ENCODE measurements at regions not wholly inside any gene's neighbourhood (a gene's known extent, or its start where the extent isn't known, plus 50 kb on each side); places are given as distances from the start of the nearest gene placed in this dataset.

DNA sequence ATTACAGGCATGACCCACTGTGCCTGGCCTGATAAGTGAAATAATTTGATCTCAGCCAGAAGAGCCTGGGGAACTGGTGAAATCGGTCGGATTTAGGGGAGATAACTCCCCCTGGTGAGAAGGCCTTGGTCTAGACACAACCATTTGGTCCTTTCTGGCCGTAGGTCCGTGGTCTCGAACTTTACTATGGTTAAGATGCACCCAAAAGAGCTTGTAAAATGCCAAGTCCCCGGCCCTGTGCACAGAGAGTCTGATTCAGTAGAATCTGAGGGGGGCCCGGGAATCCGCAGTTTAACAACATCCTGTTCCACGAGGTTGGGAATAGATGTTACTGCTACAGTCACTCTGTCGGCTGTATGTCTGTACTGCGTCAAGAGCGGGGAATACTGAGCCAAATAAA lies 140.7 kb downstream of the C9orf50 start:
- TF ChIP-seq POLR2AphosphoS5 (IDR thresholded peaks at IDR 0.05) (no peak), EP300 (IDR thresholded peaks at IDR 0.05) (no peak)
- TF ChIP-seq, protein P1, sequence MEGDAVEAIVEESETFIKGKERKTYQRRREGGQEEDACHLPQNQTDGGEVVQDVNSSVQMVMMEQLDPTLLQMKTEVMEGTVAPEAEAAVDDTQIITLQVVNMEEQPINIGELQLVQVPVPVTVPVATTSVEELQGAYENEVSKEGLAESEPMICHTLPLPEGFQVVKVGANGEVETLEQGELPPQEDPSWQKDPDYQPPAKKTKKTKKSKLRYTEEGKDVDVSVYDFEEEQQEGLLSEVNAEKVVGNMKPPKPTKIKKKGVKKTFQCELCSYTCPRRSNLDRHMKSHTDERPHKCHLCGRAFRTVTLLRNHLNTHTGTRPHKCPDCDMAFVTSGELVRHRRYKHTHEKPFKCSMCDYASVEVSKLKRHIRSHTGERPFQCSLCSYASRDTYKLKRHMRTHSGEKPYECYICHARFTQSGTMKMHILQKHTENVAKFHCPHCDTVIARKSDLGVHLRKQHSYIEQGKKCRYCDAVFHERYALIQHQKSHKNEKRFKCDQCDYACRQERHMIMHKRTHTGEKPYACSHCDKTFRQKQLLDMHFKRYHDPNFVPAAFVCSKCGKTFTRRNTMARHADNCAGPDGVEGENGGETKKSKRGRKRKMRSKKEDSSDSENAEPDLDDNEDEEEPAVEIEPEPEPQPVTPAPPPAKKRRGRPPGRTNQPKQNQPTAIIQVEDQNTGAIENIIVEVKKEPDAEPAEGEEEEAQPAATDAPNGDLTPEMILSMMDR (IDR thresholded peaks at IDR 0.05), result peak in 1 of 7 experiments; percentile 12
- peak in 1 of 2 donors; percentile 52 for DNase-seq
- H3K36me3 ChIP-seq, result no peaks in the 10 kb centered on the region
- peaks cover 60 to 68% (median 63%) of the 10 kb centered on the region in 4 donors for H3K4me1 ChIP-seq
- peak overlapping the region; percentile 97 to 100 (median 100) for H3K27ac ChIP-seq
- H3K4me3 ChIP-seq, result no peak overlapping the region
- intact Hi-C loops (cut with DNase I; ENCODE audit: low total_unique reads), result no loop called here
- 52 to 64% (median 59%) methylated on average over 12 of the region's 12 CpGs for WGBS, 5 donors
- H3K27me3 ChIP-seq, result no peaks in the 10 kb centered on the region
- peaks cover 0 to 1% (median 0%) of the 10 kb centered on the region in 4 donors for H3K9me3 ChIP-seq

DNA sequence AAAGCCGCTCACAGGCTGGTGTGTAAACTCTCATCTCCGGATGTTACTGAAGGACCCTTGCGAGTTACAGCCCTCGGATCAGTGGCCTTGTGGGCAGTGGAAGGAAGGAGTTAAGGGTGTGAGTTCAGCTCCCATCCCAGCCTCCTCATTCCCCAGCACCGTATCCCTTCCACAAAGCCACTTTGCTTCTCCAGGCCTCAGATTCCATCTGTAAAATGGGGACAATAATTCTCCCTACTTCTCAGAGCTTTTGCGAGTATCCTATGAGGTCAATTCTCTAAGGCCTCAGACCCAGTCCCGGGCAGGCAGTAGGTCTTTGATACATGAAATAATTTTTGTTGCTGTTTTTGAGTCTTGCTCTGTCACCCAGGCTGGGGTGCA lies 141.3 kb downstream of the C9orf50 start:
- intact Hi-C loops (cut with DNase I; ENCODE audit: low total_unique reads), result no loop called here
- WGBS, 5 donors, result 49 to 65% (median 57%) methylated on average over 7 of the region's 7 CpGs
- peak overlapping the region; percentile 97 to 100 (median 100) for H3K27ac ChIP-seq
- TF ChIP-seq, protein P1 (IDR thresholded peaks at IDR 0.05), result no peak
- no peak for TF ChIP-seq POLR2AphosphoS5 (IDR thresholded peaks at IDR 0.05)
- TF ChIP-seq POLR2A (IDR thresholded peaks at IDR 0.05), result no peak
- TF ChIP-seq EP300 (IDR thresholded peaks at IDR 0.05), result no peak
- DNase-seq, result no peak
- H3K4me3 ChIP-seq, result no peak overlapping the region
- peaks cover 55 to 62% (median 57%) of the 10 kb centered on the region in 4 donors for H3K4me1 ChIP-seq
- no peaks in the 10 kb centered on the region for H3K36me3 ChIP-seq
- H3K9me3 ChIP-seq, result peaks cover 0 to 7% (median 0%) of the 10 kb centered on the region in 4 donors
- no peaks in the 10 kb centered on the region for H3K27me3 ChIP-seq

DNA sequence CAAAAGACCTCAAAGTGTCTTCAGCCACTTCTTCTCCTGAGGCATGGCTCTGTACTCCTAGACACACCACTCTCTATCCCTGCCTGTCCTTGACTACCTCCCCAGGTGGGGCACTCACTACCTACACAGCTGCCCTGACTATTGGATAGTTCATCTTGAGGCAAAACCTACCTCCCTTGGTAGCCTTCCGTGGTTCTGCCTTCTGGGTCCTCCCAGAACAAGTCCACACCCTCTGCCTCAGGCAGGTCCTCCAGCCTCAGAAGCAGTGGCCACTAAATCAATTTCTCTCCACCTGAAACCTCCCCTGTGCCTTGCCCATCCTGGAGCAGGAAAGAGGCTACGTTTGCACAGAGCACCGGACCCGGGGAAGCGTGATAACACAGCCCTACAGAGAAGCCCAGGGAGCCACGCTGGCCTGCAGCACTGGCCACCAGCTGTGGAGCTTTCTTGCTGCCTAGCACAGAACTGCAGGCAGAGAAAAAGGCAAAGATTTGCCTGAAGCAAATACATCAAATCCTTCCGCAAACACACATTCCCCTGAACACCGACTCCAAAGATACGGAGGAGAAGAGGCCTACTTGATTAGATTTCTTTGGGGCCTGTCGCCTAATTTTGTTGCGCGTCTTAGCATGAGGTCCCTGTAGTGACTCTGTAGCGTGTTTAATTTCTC lies 141.8 kb downstream of the C9orf50 start:
- H3K36me3 ChIP-seq, result no peaks in the 10 kb centered on the region
- peaks cover 0 to 8% (median 0%) of the 10 kb centered on the region in 4 donors for H3K9me3 ChIP-seq
- intact Hi-C loops (cut with DNase I; ENCODE audit: low total_unique reads), result no loop called here
- peaks cover 50 to 62% (median 52%) of the 10 kb centered on the region in 4 donors for H3K4me1 ChIP-seq
- TF ChIP-seq POLR2AphosphoS5 (IDR thresholded peaks at IDR 0.05), result peak in 1 of 3 donors; percentile 20
- TF ChIP-seq, protein P1 (IDR thresholded peaks at IDR 0.05), result no peak
- TF ChIP-seq EP300 (IDR thresholded peaks at IDR 0.05), result no peak
- DNase-seq, result peak; percentile 66 to 75
- no peak overlapping the region for H3K4me3 ChIP-seq
- WGBS, 5 donors, result 26 to 63% (median 45%) methylated on average over 13 of the region's 13 CpGs
- H3K27me3 ChIP-seq, result no peaks in the 10 kb centered on the region
- H3K27ac ChIP-seq, result peak overlapping the region; percentile 97 to 100 (median 100)

DNA sequence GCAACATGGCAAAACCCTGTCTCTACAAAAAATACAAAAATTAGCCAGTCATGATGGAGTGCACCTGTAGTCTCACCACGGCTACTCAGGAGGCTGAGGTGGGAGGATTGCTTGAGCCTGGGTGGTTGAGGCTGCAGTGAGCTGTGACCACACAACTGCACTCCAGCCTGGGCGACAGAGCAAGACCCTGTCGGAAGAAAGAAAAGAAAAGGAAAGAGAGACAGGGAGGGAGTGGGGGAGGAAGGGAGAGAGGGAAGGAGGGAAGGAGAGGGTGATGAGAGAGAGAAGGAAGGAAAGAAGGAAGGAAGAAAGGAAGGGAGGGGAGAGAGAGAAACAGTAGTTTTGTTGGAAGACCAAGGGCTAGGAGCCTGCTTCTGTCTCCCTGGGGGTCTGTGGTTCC lies 142.4 kb downstream of the C9orf50 start:
- Histone ChIP-seq H3K4me1 (peaks cover 45 to 62% (median 51%) of the 10 kb centered on the region in 4 donors), H3K27ac (peak overlapping the region; percentile 97 to 100 (median 100)), H3K9me3 (peaks cover 0 to 8% (median 0%) of the 10 kb centered on the region in 4 donors), H3K4me3 (no peak overlapping the region), H3K27me3 (no peaks in the 10 kb centered on the region), H3K36me3 (no peaks in the 10 kb centered on the region)
- 83 to 91% (median 89%) methylated on average over 3 of the region's 3 CpGs for WGBS, 5 donors
- no peak for DNase-seq
- intact Hi-C loops (cut with DNase I; ENCODE audit: low total_unique reads), result no loop called here
- TF ChIP-seq, protein P1 (IDR thresholded peaks at IDR 0.05), result no peak
- TF ChIP-seq POLR2A (IDR thresholded peaks at IDR 0.05) (no peak), POLR2AphosphoS5 (IDR thresholded peaks at IDR 0.05) (no peak)
